ENCODE measurements at regions not wholly inside any gene's neighbourhood (a gene's known extent, or its start where the extent isn't known, plus 50 kb on each side); places are given as distances from the start of the nearest gene placed in this dataset.
"Not testable (repeated sequence)": the region's sequence is repeated elsewhere in the genome, so short reads cannot be mapped to it uniquely, and the experiment has no call there.

DNA sequence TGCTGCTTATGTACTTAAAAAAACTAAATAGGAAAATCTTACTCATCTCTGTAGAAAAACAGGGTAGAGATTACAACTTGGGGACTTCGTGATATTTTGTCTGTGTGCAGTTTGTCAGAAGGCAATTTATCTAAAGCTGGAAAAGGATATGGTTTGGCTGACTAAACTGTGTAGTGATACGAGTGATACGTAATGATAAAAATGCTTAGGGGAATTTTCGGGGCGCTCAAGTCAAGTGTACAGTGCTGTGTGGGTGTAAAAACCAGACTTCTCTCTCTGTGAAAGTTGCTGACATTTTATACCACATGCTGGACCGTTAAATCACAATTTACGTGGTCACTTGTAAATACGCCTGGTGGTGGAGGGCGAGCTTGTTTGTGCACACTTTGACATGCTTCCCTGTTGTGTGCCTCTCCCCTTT, 221.7 kb downstream of the KCNRG start:
- DNase-seq = peak; percentile 73
- peak; percentile 97 to 99 for ATAC-seq (replicated peaks)
- Mint-ChIP-seq H3K9me3 (peaks cover 7 to 14% of the 10 kb centered on the region in 2 donors), H3K4me1 (peaks cover 23 to 51% of the 10 kb centered on the region in 2 donors), H3K4me3 (peak overlapping the region; percentile 3 to 15), H3K27me3 (no peaks in the 10 kb centered on the region), H3K27ac (peak overlapping the region; percentile 56), H3K36me3 (peaks cover 14 to 15% of the 10 kb centered on the region in 2 donors)

DNA sequence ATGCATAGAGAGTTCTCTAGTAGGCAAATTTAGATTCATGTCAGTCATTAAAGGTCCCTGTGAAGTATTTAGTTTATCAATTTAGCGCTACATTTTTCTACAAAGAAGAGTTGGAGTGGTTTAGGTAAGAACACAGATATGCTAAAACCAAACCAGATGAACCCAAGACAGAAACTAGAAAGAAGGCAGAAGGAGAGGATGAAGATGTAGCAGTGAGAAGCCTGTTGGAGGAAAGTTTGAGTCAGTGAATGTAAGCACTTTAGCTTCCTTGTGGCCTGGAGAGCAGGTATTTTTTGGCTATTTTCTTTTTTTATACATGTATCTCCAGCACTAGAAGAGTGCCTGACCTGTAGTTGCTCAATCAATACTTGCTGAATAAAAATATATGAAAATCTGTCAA, 223.7 kb downstream of the KCNRG start:
- H3K4me3 Mint-ChIP-seq = no peak overlapping the region
- no peaks in the 10 kb centered on the region for H3K27me3 Mint-ChIP-seq
- DNase-seq (no peak), ATAC-seq (replicated peaks) (no peak)
- peak overlapping the region; percentile 9 for H3K27ac Mint-ChIP-seq
- H3K9me3 Mint-ChIP-seq = peaks cover 2 to 3% of the 10 kb centered on the region in 2 donors
- H3K36me3 Mint-ChIP-seq = peaks cover 6 to 8% of the 10 kb centered on the region in 2 donors
- peaks cover 30 to 61% of the 10 kb centered on the region in 2 donors for H3K4me1 Mint-ChIP-seq

DNA sequence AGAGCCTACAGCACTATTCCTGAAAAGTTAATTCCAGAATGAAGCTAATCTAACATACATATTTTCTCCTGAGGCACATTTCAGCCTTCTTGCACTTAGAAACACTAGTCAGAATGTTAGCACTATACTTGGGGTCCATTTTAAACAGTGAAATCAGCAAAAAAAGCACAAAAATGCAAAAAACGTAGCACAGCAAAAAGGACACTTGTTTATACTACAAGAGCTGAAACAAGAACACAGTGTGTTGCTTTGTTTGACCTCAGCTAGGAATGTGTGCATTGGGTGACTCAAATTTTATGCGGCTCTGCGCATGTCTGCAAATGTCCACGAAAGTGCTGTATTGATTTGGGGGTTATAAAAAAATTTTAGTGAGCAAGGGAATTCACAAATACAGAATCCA, 226.2 kb downstream of the KCNRG start:
- Mint-ChIP-seq H3K9me3 (peaks cover 0 to 2% of the 10 kb centered on the region in 2 donors), H3K4me1 (peaks cover 38 to 68% of the 10 kb centered on the region in 2 donors), H3K27ac (no peak overlapping the region), H3K36me3 (peaks cover 4% of the 10 kb centered on the region in 2 donors), H3K27me3 (no peaks in the 10 kb centered on the region), H3K4me3 (no peak overlapping the region)
- no peak for DNase-seq
- ATAC-seq (replicated peaks) = no peak

DNA sequence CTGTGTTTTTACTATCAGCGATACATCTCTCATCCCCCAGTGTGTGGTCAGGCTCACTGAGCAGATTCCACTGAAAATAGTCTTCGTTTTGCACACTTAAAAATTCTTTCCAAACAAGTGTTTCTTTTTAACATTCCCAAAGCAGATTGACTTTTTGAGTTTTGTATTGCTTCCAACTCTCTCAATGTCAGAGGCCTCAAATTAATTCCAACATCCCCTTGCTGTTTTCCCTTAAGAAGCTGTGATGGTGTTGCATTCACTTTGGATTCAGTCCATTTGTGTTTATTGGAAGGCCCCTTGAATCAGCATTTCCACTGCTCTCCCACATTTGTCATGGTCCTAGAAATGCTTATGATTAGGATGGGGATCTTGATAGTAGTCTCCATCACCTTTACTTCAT, 228.7 kb downstream of the KCNRG start:
- no peak for DNase-seq
- peaks cover 41 to 59% of the 10 kb centered on the region in 2 donors for H3K4me1 Mint-ChIP-seq
- H3K27ac Mint-ChIP-seq = peak overlapping the region; percentile 98
- peaks cover 4% of the 10 kb centered on the region in 2 donors for H3K36me3 Mint-ChIP-seq
- no peaks in the 10 kb centered on the region for H3K27me3 Mint-ChIP-seq
- peaks cover 0 to 3% of the 10 kb centered on the region in 2 donors for H3K9me3 Mint-ChIP-seq
- H3K4me3 Mint-ChIP-seq = peak overlapping the region in 1 of 2 donors; percentile 59
- no peak for ATAC-seq (replicated peaks)

DNA sequence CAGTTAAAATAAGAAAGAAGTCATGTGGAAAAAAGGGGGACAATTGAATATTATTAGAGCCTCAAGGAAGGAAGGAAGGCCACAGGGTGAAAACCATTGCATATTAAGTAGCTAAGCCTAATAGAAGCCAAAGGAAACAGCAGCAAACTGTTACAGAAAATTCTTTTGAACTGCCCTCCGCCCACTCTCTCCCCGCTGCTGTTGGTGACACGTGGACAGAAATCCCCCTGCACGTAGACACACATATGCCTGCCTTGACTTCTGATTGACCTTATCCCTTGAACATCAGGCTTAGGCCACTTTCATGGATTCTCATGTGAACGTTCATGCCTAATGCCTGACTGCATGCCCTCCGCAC, 229.1 kb downstream of the KCNRG start:
- no peaks in the 10 kb centered on the region for H3K27me3 Mint-ChIP-seq
- H3K9me3 Mint-ChIP-seq = peaks cover 0 to 3% of the 10 kb centered on the region in 2 donors
- peak overlapping the region; percentile 5 to 59 for H3K4me3 Mint-ChIP-seq
- peaks cover 42 to 57% of the 10 kb centered on the region in 2 donors for H3K4me1 Mint-ChIP-seq
- H3K27ac Mint-ChIP-seq = peak overlapping the region; percentile 98
- DNase-seq (peak; percentile 70), ATAC-seq (replicated peaks) (peak; percentile 53 to 67)
- peaks cover 4% of the 10 kb centered on the region in 2 donors for H3K36me3 Mint-ChIP-seq

DNA sequence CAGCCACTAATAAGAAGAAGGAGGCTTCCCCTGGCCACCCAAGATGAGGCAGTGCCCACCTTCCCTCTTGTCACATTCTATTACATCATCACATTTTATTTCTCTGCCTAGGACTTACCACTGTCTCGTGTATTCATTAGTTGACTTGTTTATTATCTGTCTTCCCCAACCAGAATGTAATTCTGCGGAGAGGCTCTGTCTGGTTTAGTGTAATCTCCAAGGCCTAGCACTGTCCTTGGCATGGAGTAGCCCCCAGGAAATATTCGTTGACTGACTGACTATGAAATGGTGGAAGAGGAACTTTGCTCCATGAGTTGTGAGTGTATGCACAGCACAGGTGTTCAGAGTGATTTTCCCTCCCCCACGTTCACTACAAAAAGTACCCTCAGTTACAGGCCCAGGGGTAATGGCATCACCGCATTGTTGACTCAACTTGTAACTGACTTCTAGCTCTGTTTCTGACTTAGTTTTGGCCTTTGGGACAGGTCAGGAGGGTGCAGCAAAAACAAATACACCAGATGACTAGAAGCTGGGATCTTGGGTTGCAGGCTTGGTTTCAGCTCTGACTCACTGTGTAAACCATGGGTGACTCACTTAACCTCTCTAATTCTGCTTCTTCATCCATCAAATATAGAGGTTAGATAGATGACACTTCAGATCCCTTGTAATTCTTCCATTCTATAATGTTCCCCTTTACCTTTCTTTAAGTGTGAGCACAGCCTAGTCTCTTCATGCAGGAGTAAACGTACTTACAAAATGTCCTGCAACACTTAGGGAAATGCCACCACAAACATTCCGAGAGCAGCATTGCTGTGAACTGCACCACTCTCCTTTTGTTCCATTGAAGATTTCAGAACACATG, 229.7 kb downstream of the KCNRG start:
- Mint-ChIP-seq H3K4me1 (peaks cover 42 to 58% of the 10 kb centered on the region in 2 donors), H3K27me3 (no peaks in the 10 kb centered on the region), H3K36me3 (peaks cover 4% of the 10 kb centered on the region in 2 donors), H3K4me3 (peak overlapping the region; percentile 5 to 59), H3K9me3 (peaks cover 0 to 3% of the 10 kb centered on the region in 2 donors), H3K27ac (peak overlapping the region; percentile 98)
- DNase-seq (peak; percentile 86), ATAC-seq (replicated peaks) (peak; percentile 91 to 93)

DNA sequence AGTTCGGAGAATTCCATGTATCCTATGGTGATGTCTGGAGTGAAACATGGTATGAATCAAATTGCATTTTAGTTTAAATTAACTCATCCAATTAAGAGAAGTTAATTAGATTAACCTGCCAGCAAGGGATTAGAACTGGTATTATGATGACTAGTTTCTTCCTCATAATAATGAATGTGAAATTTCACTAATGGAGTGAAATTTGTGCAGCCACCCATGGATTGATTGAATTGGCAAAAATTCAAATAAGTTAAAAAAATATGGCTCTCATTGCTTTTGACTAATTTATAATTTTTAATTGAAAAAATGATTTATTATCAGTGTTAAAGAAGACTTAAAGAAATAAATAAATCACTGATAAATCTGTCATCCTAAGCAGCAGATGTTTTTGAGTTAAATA, 232.0 kb downstream of the KCNRG start:
- H3K36me3 Mint-ChIP-seq = no peaks in the 10 kb centered on the region
- no peak overlapping the region for H3K27ac Mint-ChIP-seq
- DNase-seq (no peak), ATAC-seq (replicated peaks) (no peak)
- peaks cover 0 to 2% of the 10 kb centered on the region in 2 donors for H3K9me3 Mint-ChIP-seq
- H3K4me3 Mint-ChIP-seq = no peak overlapping the region
- no peaks in the 10 kb centered on the region for H3K27me3 Mint-ChIP-seq
- peaks cover 41 to 55% of the 10 kb centered on the region in 2 donors for H3K4me1 Mint-ChIP-seq

DNA sequence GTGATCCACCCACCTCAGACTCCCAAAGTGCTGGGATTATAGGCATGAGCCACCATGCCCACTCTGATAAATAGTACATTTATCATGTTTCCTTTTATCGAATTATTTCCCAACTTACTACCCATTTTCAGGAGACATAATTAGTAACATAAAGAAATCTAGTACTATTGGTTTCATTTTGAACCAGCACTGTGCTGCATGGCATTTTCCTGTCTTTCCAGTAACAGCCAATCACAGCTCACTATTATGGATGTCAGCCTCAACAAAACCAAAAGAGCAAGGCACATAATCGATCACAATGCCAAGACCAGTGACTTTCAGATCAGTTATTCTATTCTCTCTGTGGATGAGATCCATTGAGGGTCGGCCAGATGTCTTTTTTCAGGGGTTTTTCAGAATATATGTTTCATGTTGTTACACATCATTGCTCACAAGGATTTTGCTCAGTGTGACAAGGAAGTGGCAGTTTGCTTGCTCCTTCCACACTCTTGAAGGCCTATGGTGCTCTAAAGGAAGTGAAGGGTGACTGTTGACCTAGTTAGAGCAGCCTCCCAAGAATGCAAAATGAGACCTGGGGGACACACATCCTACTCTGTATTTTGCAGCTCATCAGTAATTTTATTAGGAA, 233.4 kb downstream of the KCNRG start:
- Mint-ChIP-seq H3K36me3 (no peaks in the 10 kb centered on the region), H3K27ac (no peak overlapping the region), H3K4me3 (no peak overlapping the region), H3K27me3 (no peaks in the 10 kb centered on the region), H3K4me1 (peaks cover 40 to 48% of the 10 kb centered on the region in 2 donors), H3K9me3 (peaks cover 3 to 4% of the 10 kb centered on the region in 2 donors)
- ATAC-seq (replicated peaks) (no peak), DNase-seq (no peak)

DNA sequence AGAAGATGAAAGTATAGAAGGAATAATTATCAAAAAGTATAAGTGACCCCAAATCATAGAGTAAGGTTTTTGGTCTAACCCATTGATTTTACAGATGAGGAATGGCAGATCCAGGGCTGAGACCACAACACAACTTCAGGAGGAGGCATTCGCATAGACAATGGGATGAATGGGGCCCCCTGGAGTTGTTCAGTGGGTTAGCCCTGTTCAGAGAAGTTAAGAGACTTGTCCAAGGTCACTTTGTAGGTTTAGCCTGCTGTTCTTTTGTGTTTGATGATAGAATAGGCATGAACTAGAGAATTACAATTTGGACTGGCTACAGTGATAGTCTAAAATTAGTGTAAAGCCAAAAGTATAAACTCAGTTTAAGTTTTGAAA, 233.9 kb downstream of the KCNRG start:
- H3K9me3 Mint-ChIP-seq = peaks cover 3 to 4% of the 10 kb centered on the region in 2 donors
- no peak for ATAC-seq (replicated peaks)
- no peak for DNase-seq
- H3K4me3 Mint-ChIP-seq = no peak overlapping the region
- H3K27ac Mint-ChIP-seq = no peak overlapping the region
- H3K27me3 Mint-ChIP-seq = no peaks in the 10 kb centered on the region
- no peaks in the 10 kb centered on the region for H3K36me3 Mint-ChIP-seq
- peaks cover 35 to 43% of the 10 kb centered on the region in 2 donors for H3K4me1 Mint-ChIP-seq

DNA sequence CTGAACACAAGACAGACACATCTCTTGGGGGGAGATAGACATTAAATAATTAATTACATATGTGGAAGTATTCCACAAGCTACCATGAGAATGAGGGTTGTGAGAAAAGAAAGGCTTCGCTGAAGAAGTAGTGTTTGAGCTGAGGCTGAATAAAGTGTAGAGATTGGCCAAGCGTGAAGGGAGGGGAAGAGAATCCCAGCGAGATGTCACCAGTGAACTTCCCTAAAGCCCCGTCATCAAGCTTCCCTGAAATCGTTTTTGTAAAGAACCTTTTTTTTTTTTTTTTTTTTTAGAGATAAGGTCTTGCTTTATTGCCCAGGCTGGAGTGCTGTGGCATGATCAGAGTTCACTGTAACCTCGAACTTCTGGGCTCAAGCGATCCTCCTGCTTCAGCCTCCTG, 235.2 kb downstream of the KCNRG start:
- peaks cover 26 to 31% of the 10 kb centered on the region in 2 donors for H3K4me1 Mint-ChIP-seq
- no peak overlapping the region for H3K27ac Mint-ChIP-seq
- H3K27me3 Mint-ChIP-seq = no peaks in the 10 kb centered on the region
- H3K9me3 Mint-ChIP-seq = peaks cover 3 to 4% of the 10 kb centered on the region in 2 donors
- DNase-seq (no peak), ATAC-seq (replicated peaks) (no peak)
- no peaks in the 10 kb centered on the region for H3K36me3 Mint-ChIP-seq
- H3K4me3 Mint-ChIP-seq = no peak overlapping the region

DNA sequence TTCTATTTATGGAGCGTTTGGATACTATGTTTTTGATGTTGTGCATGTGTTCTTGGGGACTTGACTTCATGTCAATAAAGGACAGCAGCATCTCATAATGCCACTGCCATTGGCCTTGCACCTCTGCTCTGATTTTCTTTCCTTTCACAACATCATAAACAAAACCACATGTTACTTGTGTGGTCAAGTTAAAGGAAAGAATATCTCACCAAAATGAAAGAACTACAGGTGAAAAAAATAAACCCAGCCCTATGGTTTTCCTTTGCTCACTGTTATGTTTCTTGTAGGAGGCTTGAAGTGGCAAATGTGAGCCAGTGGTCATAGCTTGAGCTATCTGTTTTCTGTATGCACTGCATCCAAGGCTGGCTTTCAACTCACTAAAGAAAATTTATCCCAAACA, 240.4 kb downstream of the KCNRG start:
- H3K4me3 Mint-ChIP-seq = no peak overlapping the region
- peaks cover 2 to 4% of the 10 kb centered on the region in 2 donors for H3K9me3 Mint-ChIP-seq
- H3K27me3 Mint-ChIP-seq = no peaks in the 10 kb centered on the region
- DNase-seq (no peak), ATAC-seq (replicated peaks) (peak; percentile 16 to 33)
- no peak overlapping the region for H3K27ac Mint-ChIP-seq
- H3K4me1 Mint-ChIP-seq = peaks cover 9 to 10% of the 10 kb centered on the region in 2 donors
- H3K36me3 Mint-ChIP-seq = no peaks in the 10 kb centered on the region

DNA sequence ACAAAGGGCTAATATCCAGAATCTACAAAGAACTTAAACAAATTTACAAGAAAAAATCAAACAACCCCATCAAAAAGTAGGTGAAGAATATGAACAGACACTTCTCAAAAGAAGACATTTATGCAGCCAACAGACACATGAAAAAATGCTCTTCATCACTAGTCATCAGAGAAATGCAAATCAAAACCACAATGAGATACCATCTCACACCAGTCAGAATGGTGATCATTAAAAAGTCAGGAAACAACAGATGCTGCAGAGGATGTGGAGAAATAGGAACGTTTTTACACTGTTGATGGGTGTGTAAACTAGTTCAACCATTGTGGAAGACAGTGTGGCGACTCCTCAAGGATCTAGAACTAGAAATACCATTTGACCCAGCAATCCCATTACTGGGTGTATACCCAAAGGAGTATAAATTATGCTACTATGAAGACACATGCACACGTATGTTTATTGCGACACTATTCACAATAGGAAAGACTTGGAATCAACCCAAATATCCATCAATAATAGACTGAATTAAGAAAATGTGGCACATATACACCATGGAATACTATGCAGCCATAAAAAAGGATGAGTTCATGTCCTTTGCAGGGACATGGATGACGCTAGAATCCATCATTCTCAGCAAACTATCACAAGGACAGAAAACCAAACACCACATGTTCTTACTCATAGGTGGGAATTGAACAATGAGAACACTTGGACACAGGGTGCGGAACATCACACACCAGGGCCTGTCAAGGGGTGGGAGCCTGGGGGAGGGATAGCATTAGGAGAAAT, 241.5 kb downstream of the KCNRG start:
- peaks cover 9 to 14% of the 10 kb centered on the region in 2 donors for H3K4me1 Mint-ChIP-seq
- not testable (repeated sequence) for H3K27me3 Mint-ChIP-seq; H3K4me3 Mint-ChIP-seq; ATAC-seq (replicated peaks); H3K27ac Mint-ChIP-seq; H3K9me3 Mint-ChIP-seq; H3K36me3 Mint-ChIP-seq; DNase-seq

DNA sequence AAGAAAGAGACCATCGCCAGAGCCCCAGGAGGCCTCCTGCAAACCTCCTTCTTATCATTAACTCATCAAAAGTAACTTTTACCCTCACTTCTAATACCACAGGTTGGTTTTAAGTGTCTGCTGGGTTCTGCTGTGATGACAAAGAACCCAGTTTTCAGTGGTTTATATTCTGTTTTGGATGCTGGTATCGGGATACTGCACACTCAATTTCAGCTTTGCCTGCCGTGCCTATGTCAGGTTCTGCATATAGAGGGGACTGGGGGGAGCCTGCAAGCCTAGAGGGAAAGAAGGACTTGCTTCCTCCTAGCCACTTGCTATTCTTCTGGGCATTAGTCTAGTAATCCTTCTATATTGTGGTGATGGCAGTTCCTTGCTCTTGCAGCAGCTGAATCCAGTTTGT, 242.4 kb downstream of the KCNRG start:
- Mint-ChIP-seq H3K36me3 (no peaks in the 10 kb centered on the region), H3K9me3 (peaks cover 0 to 2% of the 10 kb centered on the region in 2 donors), H3K4me3 (no peak overlapping the region), H3K4me1 (peaks cover 8 to 15% of the 10 kb centered on the region in 2 donors), H3K27me3 (no peaks in the 10 kb centered on the region), H3K27ac (no peak overlapping the region)
- DNase-seq (no peak), ATAC-seq (replicated peaks) (peak in 1 of 2 donors; percentile 65)
